Gastrocnemius medialis (tissue), 4 donors: ENCODE measurements at regions not wholly inside any gene's neighbourhood (a gene's known extent, or its start where the extent isn't known, plus 50 kb on each side); places are given as distances from the start of the nearest gene placed in this dataset.

Experiments
- POLR2A ChIP-seq, 2 donors: fragments of 450-650 bp; IDR thresholded peaks; one replicate each; pipeline ENCODE4 v1.6.1; 2017; ENCODE audit warnings: antibody characterized with exemption in 2 of 2, mild to moderate bottlenecking in 2 of 2, moderate library complexity in 2 of 2
- TF ChIP-seq, protein P1 (sequence below), 5 experiments: fragments of 450-650 bp in 3 of 5; fragments of 200-600 bp in 2 of 5; sonication (generic) in 2 of 5; IDR thresholded peaks in 4 of 5; conservative IDR thresholded peaks in 1 of 5; 1 replicate in 4 of 5; 2 replicates in 1 of 5; pipeline ENCODE4 v1.5.1; 2016 to 2019; ENCODE audit warnings: antibody characterized with exemption in 5 of 5, mild to moderate bottlenecking in 3 of 5, moderate library complexity in 3 of 5

DNA sequence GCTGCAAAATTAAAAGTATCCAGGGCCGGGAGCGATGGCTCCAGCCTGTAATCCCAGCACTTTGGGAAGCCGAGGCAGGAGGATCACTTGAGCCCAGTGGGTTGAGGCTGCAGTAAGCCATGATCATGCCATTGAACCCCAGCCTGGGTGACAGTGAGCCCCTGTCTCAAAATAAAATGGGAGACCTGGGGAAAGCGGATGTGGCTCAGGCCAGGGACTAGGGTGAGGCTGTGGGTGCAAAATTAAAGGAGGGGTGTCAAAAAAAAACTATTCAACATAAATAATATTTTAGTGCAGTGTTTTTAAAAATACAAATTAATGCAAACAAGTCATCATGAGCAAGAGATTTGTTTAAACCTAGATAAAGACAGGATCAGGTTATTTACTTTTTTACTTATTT, 100.1 kb upstream of the SLC45A1 start:
- TF ChIP-seq, protein P1, sequence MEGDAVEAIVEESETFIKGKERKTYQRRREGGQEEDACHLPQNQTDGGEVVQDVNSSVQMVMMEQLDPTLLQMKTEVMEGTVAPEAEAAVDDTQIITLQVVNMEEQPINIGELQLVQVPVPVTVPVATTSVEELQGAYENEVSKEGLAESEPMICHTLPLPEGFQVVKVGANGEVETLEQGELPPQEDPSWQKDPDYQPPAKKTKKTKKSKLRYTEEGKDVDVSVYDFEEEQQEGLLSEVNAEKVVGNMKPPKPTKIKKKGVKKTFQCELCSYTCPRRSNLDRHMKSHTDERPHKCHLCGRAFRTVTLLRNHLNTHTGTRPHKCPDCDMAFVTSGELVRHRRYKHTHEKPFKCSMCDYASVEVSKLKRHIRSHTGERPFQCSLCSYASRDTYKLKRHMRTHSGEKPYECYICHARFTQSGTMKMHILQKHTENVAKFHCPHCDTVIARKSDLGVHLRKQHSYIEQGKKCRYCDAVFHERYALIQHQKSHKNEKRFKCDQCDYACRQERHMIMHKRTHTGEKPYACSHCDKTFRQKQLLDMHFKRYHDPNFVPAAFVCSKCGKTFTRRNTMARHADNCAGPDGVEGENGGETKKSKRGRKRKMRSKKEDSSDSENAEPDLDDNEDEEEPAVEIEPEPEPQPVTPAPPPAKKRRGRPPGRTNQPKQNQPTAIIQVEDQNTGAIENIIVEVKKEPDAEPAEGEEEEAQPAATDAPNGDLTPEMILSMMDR (IDR thresholded peaks at IDR 0.05 in 4 of 5, conservative IDR thresholded peaks at IDR 0.05 in 1 of 5) = no peak
- TF ChIP-seq POLR2A (IDR thresholded peaks at IDR 0.05) = no peak
